Spleen (tissue), 7 donors: ENCODE measurements at regions not wholly inside any gene's neighbourhood (a gene's known extent, or its start where the extent isn't known, plus 50 kb on each side); places are given as distances from the start of the nearest gene placed in this dataset.

Source experiments
- POLR2A ChIP-seq, 3 donors: fragments of 450-650 bp; IDR thresholded peaks; one replicate each; pipeline ENCODE4 v1.5.1; 2017; ENCODE audit warnings: antibody characterized with exemption in 3 of 3, mild to moderate bottlenecking in 1 of 3
- TF ChIP-seq, protein P1 (sequence below), 11 experiments: fragments of 200-600 bp in 7 of 11; fragments of 450-650 bp in 4 of 11; sonication (generic) in 4 of 11; IDR thresholded peaks in 8 of 11; conservative IDR thresholded peaks in 3 of 11; 1 replicate in 7 of 11; 2 replicates in 4 of 11; pipeline versions ENCODE4 v1.4.0 to v1.8.0; 2016 to 2021; ENCODE audit warnings: antibody characterized with exemption in 11 of 11, inconsistent platforms in 4 of 11, mild to moderate bottlenecking in 1 of 11
- donor health status: DM: no; HTN: no; CAD: no; lungs with moderate emphysema.
- donor health status: DM: no; HTN: no; CAD: no.
- donor health status: DM: no; HTN: no; CAD: no.

DNA sequence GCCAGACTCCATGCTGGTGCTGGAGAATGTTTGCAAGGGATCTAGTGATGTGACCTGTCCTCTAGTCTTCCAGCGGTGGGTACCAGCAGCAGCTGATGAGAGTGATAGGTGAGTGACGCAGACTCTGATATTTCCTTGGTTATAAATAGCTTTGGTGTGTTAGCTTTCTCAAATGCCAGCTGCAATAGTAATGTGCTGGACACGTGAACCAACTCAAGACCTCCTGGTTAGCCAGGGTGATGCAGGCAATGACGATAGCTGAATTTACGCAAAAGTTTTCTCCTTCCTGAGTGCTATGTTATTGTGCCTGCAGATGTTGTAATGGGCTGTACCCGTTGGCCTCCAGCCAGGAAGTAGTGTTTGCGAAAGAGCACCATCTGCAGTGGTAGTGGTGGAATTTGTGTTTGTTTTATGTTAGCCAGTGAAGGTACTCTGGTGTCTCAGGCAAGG, 129.5 kb downstream of the CYSLTR2 start:
- TF ChIP-seq POLR2A (IDR thresholded peaks at IDR 0.05): no peak
- TF ChIP-seq, protein P1, sequence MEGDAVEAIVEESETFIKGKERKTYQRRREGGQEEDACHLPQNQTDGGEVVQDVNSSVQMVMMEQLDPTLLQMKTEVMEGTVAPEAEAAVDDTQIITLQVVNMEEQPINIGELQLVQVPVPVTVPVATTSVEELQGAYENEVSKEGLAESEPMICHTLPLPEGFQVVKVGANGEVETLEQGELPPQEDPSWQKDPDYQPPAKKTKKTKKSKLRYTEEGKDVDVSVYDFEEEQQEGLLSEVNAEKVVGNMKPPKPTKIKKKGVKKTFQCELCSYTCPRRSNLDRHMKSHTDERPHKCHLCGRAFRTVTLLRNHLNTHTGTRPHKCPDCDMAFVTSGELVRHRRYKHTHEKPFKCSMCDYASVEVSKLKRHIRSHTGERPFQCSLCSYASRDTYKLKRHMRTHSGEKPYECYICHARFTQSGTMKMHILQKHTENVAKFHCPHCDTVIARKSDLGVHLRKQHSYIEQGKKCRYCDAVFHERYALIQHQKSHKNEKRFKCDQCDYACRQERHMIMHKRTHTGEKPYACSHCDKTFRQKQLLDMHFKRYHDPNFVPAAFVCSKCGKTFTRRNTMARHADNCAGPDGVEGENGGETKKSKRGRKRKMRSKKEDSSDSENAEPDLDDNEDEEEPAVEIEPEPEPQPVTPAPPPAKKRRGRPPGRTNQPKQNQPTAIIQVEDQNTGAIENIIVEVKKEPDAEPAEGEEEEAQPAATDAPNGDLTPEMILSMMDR (IDR thresholded peaks at IDR 0.05 in 8 of 11, conservative IDR thresholded peaks at IDR 0.05 in 3 of 11): peak in 1 of 11 experiments; percentile 36
